GM12875 (cell line): ENCODE measurements at regions not wholly inside any gene's neighbourhood (a gene's known extent, or its start where the extent isn't known, plus 50 kb on each side); places are given as distances from the start of the nearest gene placed in this dataset.

Source experiments
- H3K4me3 ChIP-seq: one replicate; pipeline ENCODE4 v1.5.1; 2011; ENCODE audit warnings: low read depth, low read length, control low read depth
- CTCF ChIP-seq: IDR thresholded peaks from 2 replicates; pipeline ENCODE4 v1.5.1; 2011; ENCODE audit warnings: low read depth, mild to moderate bottlenecking, control low read depth, inconsistent platforms, low read length, moderate library complexity, borderline replicate concordance; ENCODE audit not compliant: insufficient read depth

GRCh38 chr2:103138123-103138901 is 376.5 kb downstream of the TMEM182 start:
- no peak for TF ChIP-seq CTCF

GRCh38 chr2:103139628-103140268 is 377.9 kb downstream of the TMEM182 start:
- no peak for TF ChIP-seq CTCF
- H3K4me3 ChIP-seq, result no peak overlapping the region

More at GRCh38 chr2:103138123-103138901, 376.5 kb downstream of the TMEM182 start:
- H3K4me3 ChIP-seq, result no peak overlapping the region

GRCh38 chr2:103144837-103145236 is 383.0 kb downstream of the TMEM182 start:
- no peak for TF ChIP-seq CTCF
- no peak overlapping the region for H3K4me3 ChIP-seq

- no peak for TF ChIP-seq CTCF
- no peak overlapping the region for H3K4me3 ChIP-seq
These were observed 383.9 kb downstream of the TMEM182 start for GRCh38 chr2:103145739-103146138.

GRCh38 chr2:103151046-103151445 is 389.2 kb downstream of the TMEM182 start:
- no peak overlapping the region for H3K4me3 ChIP-seq
- TF ChIP-seq CTCF, result no peak

GRCh38 chr2:103152556-103152955 is 390.7 kb downstream of the TMEM182 start:
- TF ChIP-seq CTCF, result no peak
- no peak overlapping the region for H3K4me3 ChIP-seq

- TF ChIP-seq CTCF, result no peak
- H3K4me3 ChIP-seq, result no peak overlapping the region
These were observed 391.9 kb downstream of the TMEM182 start for GRCh38 chr2:103153580-103154284.
